Posterior cingulate gyrus (tissue), 11 donors: ENCODE measurements at regions not wholly inside any gene's neighbourhood (a gene's known extent, or its start where the extent isn't known, plus 50 kb on each side); places are given as distances from the start of the nearest gene placed in this dataset.

Experiments used
- DNase-seq, 10 donors: peaks; one replicate each; pipeline versions ENCODE4 v3.0.0 to v3.0.0-alpha.2; 2020 to 2021; ENCODE audit warnings: mixed read lengths in 3 of 10
- intact Hi-C: fragments of 100-400 bp; cut with DNase I; formaldehyde crosslinking; loops from one replicate; pipeline ENCODE4 v1.15.1; 2023

GRCh38 chr3:31407665-31408064, 125.1 kb upstream of the STT3B start:
- intact Hi-C loops = no loop called here

GRCh38 chr3:31408720-31409119, 124.0 kb upstream of the STT3B start:
- intact Hi-C loops = no loop called here
- DNase-seq = no peak

More at GRCh38 chr3:31407665-31408064, 125.1 kb upstream of the STT3B start:
- DNase-seq = no peak

DNA sequence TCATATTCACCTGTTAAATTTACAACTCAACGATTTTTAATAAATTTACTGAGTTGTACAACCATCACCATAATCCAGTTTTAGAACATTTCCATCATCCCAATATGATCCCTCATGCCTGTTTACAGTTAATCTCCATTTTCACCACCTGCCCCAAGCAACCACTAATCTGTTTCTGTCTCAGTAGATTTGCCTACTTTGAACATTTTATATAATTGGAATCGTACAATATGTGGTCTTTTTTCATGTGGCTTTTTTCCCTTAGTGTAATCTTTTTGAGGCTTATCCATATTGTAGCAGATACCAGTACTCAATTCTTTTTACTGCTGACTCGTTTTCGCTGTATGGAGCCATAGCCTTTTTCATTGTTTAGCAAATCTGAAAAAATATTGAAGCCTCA, 123.3 kb upstream of the STT3B start:
- no peak for DNase-seq
- intact Hi-C loops = no loop called here

GRCh38 chr3:31409866-31410265, 122.9 kb upstream of the STT3B start:
- no peak for DNase-seq

GRCh38 chr3:31410411-31410810, 122.3 kb upstream of the STT3B start:
- intact Hi-C loops = no loop called here
- DNase-seq = no peak

More at GRCh38 chr3:31409866-31410265, 122.9 kb upstream of the STT3B start:
- intact Hi-C loops = no loop called here

DNA sequence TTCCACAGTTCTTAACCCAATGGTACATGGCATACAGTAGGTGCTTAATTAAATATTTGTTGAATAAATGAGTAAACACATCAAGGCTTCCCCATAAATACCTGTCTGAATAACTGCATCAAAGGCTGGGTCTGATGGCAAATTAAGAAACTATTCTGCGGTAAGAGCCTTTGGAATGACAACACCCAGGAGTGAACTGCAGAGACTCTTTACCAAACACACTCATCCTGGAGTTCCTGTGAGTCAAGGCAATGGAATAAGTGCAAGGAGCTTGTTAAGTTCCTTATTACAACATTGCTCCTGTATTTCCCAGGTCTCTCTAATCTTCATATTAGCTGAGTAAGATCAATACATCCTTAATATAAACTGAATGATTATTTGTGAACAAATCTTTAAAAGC, 119.9 kb upstream of the STT3B start:
- no peak for DNase-seq
- intact Hi-C loops = no loop called here

DNA sequence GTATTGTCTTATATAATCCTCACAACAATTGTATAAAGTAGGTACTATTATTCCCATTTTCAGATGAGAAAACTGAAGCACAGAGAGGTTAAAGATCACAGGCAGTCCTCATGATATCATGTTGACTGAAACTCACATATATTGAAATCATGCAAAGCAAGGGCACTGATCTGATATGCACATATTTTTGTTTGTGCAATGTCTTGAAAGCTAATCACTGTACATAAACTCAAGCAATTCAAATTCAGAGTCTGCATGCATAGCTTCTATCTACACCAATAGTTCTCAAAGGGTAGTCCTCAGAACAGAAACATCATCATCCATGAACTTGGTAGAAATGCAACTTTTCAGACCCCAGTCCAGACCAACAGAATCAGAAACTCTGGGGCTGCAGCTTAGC, 119.2 kb upstream of the STT3B start:
- DNase-seq = no peak
- intact Hi-C loops = no loop called here

GRCh38 chr3:31416980-31417379, 115.7 kb upstream of the STT3B start:
- intact Hi-C loops = no loop called here
- no peak for DNase-seq

DNA sequence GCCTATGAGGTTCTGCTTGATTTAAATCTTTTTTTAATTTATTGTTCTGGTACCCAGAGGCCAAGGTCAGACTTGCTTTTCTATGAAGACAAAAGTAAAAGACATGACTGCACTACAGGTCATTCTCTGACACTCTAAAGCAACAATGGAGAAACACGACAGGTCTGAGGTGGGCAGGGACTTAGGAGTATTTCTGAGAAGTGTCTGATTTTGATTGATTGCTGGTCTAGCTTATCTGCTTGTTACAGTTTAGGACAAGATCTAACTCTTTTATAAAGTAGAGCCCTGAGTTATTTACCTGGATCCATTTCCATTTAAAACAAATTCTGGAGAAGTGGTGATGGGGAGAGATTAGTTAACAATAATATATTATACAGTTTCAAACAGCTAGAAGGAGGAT, 115.2 kb upstream of the STT3B start:
- DNase-seq = no peak
- intact Hi-C loops = no loop called here

GRCh38 chr3:31420311-31420710, 112.4 kb upstream of the STT3B start:
- intact Hi-C loops = no loop called here
- no peak for DNase-seq

DNA sequence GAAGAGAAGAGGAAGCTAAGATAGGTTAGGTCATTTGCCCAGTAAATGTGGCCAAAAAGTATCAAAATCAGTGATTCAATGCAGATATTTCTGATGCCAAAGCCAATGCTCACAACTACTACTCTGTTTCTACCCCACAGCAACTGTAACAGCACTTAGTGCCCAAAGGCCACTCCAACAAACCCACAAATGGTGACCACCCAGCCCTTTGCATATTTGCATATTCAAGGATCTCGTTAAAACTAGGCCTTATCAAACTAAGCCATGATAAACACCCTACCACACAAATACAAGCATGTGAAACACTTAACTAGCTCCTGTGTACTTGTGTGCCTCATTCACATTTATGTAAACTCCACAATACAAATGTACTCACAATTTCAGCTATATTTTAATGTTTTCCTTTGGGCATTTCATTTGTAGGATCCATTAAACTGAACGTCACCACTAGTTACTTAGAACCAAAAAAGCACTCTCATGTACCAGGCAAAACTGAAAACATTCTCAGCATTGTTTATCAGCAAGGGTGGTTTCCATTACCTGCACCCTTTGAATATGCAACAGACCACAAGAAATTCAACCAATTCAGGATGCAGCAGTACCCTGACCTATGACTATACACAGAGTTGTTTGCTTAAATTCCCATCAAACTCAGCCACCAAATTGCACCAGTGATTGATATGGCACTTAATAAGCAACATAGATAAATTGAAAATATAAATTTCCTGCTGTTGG, 111.2 kb upstream of the STT3B start:
- intact Hi-C loops = no loop called here
- DNase-seq = no peak

GRCh38 chr3:31422237-31422636, 110.5 kb upstream of the STT3B start:
- intact Hi-C loops = no loop called here

GRCh38 chr3:31423482-31423881, 109.2 kb upstream of the STT3B start:
- intact Hi-C loops = no loop called here
- no peak for DNase-seq

More at GRCh38 chr3:31422237-31422636, 110.5 kb upstream of the STT3B start:
- no peak for DNase-seq

DNA sequence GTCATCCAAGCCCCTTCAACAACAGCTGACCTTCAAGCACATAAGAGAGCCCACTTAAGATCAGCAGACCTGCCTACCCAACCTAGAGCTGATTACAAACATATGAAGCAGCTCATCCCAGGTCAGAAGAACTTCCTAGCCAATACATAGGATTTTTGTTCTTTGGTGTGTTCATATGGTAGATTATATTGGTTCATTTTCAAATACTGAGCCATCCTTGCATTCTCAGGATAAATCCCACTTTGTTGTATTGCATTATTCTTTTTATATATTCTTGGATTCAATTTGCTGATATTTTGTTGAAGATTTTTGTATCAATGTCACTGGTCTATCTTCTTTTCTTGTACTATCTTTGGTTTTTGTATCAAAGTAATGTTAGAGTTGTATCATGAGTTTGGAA, 107.3 kb upstream of the STT3B start:
- intact Hi-C loops = no loop called here
- no peak for DNase-seq

GRCh38 chr3:31427623-31428022, 105.1 kb upstream of the STT3B start:
- intact Hi-C loops = no loop called here
- DNase-seq = no peak

GRCh38 chr3:31431321-31431720, 101.4 kb upstream of the STT3B start:
- DNase-seq = no peak
- intact Hi-C loops = no loop called here

DNA sequence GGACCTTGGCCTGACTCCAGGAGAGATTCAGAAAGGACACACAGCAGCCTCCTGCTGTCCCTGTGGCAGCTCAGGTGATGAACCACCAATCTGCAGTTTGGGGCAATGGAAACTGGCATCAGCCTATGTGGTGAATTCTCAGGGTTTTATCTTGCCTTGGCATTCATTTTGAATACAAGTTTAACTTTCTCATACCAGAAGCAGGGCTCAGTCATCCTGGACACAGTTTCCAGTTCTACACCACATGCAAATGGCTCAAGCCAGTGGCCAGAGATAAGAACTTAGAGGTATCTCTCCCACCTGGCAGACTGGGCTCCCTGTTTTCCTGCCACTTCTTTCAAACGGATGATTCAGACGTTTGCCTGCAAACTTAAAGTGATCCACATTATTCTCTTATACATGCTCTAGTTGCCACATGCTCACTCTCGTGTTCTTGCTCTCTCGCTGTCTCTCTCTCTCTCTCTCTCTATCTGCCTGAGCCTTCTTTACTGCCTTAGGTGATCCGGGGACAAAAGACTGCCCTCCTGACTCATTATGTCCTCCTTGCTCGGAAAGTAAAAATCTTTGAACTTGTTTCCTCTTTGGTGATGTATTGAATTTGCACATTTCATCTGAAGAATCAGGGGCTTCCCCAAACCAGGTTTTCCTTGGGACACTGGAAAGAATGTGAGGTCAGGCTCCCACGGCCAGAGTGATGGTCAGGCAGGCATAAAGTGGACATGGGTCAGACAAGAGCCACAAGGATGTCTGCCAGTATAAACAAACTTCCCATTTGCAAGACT, 99.6 kb upstream of the STT3B start:
- no peak for DNase-seq
- intact Hi-C loops = no loop called here

GRCh38 chr3:31433679-31433992, 99.1 kb upstream of the STT3B start:
- intact Hi-C loops = no loop called here
- no peak for DNase-seq

DNA sequence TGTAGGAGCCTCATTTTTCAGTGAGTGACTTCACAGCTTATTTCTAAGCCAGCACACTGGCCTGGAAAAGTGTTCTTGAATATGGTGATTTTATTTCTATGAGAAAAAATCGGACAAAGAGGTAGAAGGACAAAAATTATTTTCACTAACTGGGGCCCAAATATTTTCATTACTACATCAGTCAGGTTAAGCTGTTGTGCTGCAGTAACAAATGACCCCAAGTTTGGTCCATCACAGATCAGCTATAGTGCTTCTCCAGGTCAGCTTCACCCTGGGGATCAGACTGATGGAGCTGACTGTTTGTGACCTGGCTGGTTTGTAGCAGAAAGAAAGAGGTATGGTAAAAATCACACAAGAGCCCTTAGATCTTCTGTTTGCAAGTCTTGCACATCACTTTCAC, 97.9 kb upstream of the STT3B start:
- intact Hi-C loops = no loop called here
- no peak for DNase-seq

- DNase-seq = no peak
- intact Hi-C loops = no loop called here
Measured at GRCh38 chr3:31436830-31437229, 95.9 kb upstream of the STT3B start.

DNA sequence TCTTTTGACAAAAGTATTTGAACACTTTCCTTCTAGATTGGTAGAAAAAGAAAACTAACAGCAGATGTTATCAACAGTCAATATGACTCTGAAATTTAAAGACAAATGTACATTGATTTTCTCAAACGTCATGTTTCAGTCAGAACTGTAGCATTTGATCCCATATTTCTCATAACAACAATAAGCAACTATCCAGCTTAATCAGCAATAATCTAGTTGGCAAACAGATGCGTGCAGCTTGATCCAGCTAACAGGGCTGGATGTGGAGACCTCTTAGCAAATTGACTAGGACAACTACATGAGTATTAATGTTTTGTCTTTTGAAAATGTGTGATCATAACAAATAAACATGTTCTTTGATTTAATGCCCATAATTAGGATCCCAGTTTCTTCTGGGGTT, 94.0 kb upstream of the STT3B start:
- DNase-seq = no peak
- intact Hi-C loops = no loop called here
